OCI-LY3 (cell line): ENCODE measurements at regions not wholly inside any gene's neighbourhood (a gene's known extent, or its start where the extent isn't known, plus 50 kb on each side); places are given as distances from the start of the nearest gene placed in this dataset.

Source experiments
- CTCF ChIP-seq: fragments of 200-600, 300-600 bp; sonication (generic); IDR thresholded peaks from 2 replicates; pipeline ENCODE4 v1.5.1; 2014; ENCODE audit warnings: antibody characterized with exemption, low read length, low read depth
- EZH2phosphoT487 ChIP-seq: fragments of 200-600 bp; shearing (Covaris generic); IDR thresholded peaks from 2 replicates; pipeline ENCODE4 v1.6.1; 2018; ENCODE audit warnings: antibody characterized with exemption, mixed run types, low read depth

DNA sequence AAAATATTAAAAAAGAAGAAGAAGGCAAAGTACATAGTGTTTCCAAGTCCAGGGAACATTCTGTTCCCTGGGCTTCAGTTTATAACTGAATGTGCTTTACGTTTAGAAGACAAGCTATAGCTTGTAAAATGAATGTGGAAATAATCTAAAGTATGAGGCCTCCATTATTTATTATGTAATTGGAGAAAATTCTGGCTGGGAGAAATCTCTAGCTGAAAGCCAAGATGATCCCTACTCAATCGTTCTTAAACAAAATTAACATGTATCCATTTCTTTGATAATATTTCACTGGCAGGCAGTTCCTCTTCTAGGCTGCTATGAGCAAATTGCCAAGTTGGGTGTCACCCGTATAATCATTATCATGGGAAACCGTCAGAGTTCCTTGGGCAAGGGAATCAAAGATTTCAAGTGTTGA lies 52.2 kb upstream of the ETS2 start:
- TF ChIP-seq CTCF (no peak), EZH2phosphoT487 (no peak)
